OCI-LY7 (cell line): ENCODE measurements at regions not wholly inside any gene's neighbourhood (a gene's known extent, or its start where the extent isn't known, plus 50 kb on each side); places are given as distances from the start of the nearest gene placed in this dataset.

Source experiments
- BruUV-seq: library from RNA; stranded (reverse); fragments of 400-500 nt; replicated peaks from 2 replicates; lab custom pipeline; 2021; lab: Mats Ljungman, UMichigan
- CTCF ChIA-PET: fragments of 300-600 bp; sonication (Branson Sonifier 250); formaldehyde crosslinking; loops from one replicate; lab custom pipeline; 2022; ENCODE audit warnings: antibody characterized with exemption; ENCODE audit not compliant: unreplicated experiment; lab: Charles Lee
- POLR2A ChIA-PET: fragments of 300-600 bp; sonication (Branson Sonifier 250); formaldehyde crosslinking; loops from one replicate; lab custom pipeline; 2022; ENCODE audit warnings: antibody characterized with exemption; lab: Charles Lee
- DNase-seq: peaks from one replicate; pipeline ENCODE4 v3.0.0-alpha.2; 2015; ENCODE audit warnings: low spot score
- H2AFZ ChIP-seq: fragments of 200-600 bp; sonication (generic), shearing (Covaris generic); 2 replicates; pipeline ENCODE4 v1.6.1; 2014; ENCODE audit warnings: mild to moderate bottlenecking, antibody characterized with exemption, low read length, moderate library complexity
- H3K27ac ChIP-seq: fragments of 200-600 bp; sonication (generic); 2 replicates; pipeline ENCODE4 v1.5.1; 2014; ENCODE audit warnings: mixed run types, low read depth, mild to moderate bottlenecking, moderate library complexity, low read length, inconsistent platforms; ENCODE audit not compliant: poor library complexity, severe bottlenecking
- H3K36me3 ChIP-seq: fragments of 200-600 bp; sonication (generic); 2 replicates; pipeline ENCODE4 v1.6.1; 2014; ENCODE audit warnings: mild to moderate bottlenecking, antibody characterized with exemption, low read length, moderate library complexity, mixed read lengths; ENCODE audit not compliant: insufficient read depth
- H3K4me1 ChIP-seq: fragments of 200-600 bp; sonication (generic); 2 replicates; pipeline ENCODE4 v1.5.1; 2014; ENCODE audit warnings: mild to moderate bottlenecking, low read length; ENCODE audit not compliant: insufficient read depth, poor library complexity, severe bottlenecking
- H3K4me2 ChIP-seq: fragments of 200-600 bp; sonication (generic); 2 replicates; pipeline ENCODE4 v1.6.1; 2014; ENCODE audit warnings: mild to moderate bottlenecking, low read length
- H3K4me3 ChIP-seq: fragments of 200-600 bp; sonication (generic); 2 replicates; pipeline ENCODE4 v1.5.1; 2014; ENCODE audit warnings: mild to moderate bottlenecking, low read depth, low read length; ENCODE audit not compliant: poor library complexity, severe bottlenecking
- H3K79me2 ChIP-seq: fragments of 200-600 bp; sonication (generic); 2 replicates; pipeline ENCODE4 v1.6.1; 2016; ENCODE audit warnings: low read depth, mild to moderate bottlenecking, low read length, moderate library complexity, mixed read lengths; ENCODE audit not compliant: insufficient read depth
- H3K9me2 ChIP-seq: fragments of 200-600 bp; sonication (generic); 2 replicates; pipeline ENCODE4 v1.6.1; 2016; ENCODE audit warnings: mild to moderate bottlenecking, low read length, mixed read lengths; ENCODE audit not compliant: insufficient read depth
- H3K9me3 ChIP-seq: fragments of 200-600 bp; sonication (generic); 2 replicates; pipeline ENCODE4 v1.6.1; 2014; ENCODE audit warnings: mild to moderate bottlenecking, mixed run types, low read length, mixed read lengths
- H4K20me1 ChIP-seq: fragments of 200-600 bp; sonication (generic); 2 replicates; pipeline ENCODE4 v1.6.1; 2014; ENCODE audit warnings: mild to moderate bottlenecking, antibody characterized with exemption, low read length, moderate library complexity, mixed read lengths; ENCODE audit not compliant: insufficient read depth
- CTCF ChIP-seq: fragments of 200-600 bp; sonication (generic); conservative IDR thresholded peaks from 2 replicates; pipeline ENCODE4 v1.5.1; 2014; ENCODE audit warnings: mild to moderate bottlenecking, antibody characterized with exemption, low read length, moderate library complexity, mixed read lengths
- EZH2phosphoT487 ChIP-seq: fragments of 200-600 bp; sonication (generic); IDR thresholded peaks from 2 replicates; pipeline ENCODE4 v1.6.1; 2018; ENCODE audit warnings: low read depth, borderline replicate concordance, mild to moderate bottlenecking, mixed run types, antibody characterized with exemption, low read length, moderate library complexity, mixed read lengths
- intact Hi-C: fragments of 100-400 bp; cut with micrococcal nuclease; formaldehyde crosslinking; loops from one replicate; pipeline ENCODE4 v1.10.0; 2022; ENCODE audit not compliant: unreplicated experiment

- no peak for TF ChIP-seq EZH2phosphoT487
- no peak for TF ChIP-seq CTCF
- intact Hi-C loops: no loop called here
- Histone ChIP-seq H3K4me3 (no peak overlapping the region), H3K4me1 (no peaks in the 10 kb centered on the region), H3K4me2 (no peak overlapping the region), H3K79me2 (no peaks in the 10 kb centered on the region), H3K9me3 (no peaks in the 10 kb centered on the region), H2AFZ (no peak overlapping the region), H3K27ac (no peak overlapping the region), H3K9me2 (no peaks in the 10 kb centered on the region), H3K36me3 (no peaks in the 10 kb centered on the region), H4K20me1 (no peaks in the 10 kb centered on the region)
- no peak for DNase-seq
- CTCF ChIA-PET: no interaction called here
- no TSS peak for BruUV-seq
- POLR2A ChIA-PET: no interaction called here
Observed at GRCh38 chr6:40889137-40889832, 149.7 kb downstream of the UNC5CL start.

- ChIA-PET CTCF (no interaction called here), POLR2A (no interaction called here)
- no TSS peak for BruUV-seq
- Histone ChIP-seq H4K20me1 (no peaks in the 10 kb centered on the region), H3K4me3 (no peak overlapping the region), H3K9me2 (no peaks in the 10 kb centered on the region), H3K9me3 (no peaks in the 10 kb centered on the region), H3K79me2 (no peaks in the 10 kb centered on the region), H3K4me1 (no peaks in the 10 kb centered on the region), H3K27ac (no peak overlapping the region), H2AFZ (no peak overlapping the region), H3K4me2 (no peak overlapping the region), H3K36me3 (no peaks in the 10 kb centered on the region)
- TF ChIP-seq EZH2phosphoT487 (no peak), CTCF (no peak)
- DNase-seq: no peak
- intact Hi-C loops: no loop called here
Observed at GRCh38 chr6:40888456-40888990, 150.5 kb downstream of the UNC5CL start.

GRCh38 chr6:40887792-40888340, 151.2 kb downstream of the UNC5CL start:
- Histone ChIP-seq H3K79me2 (no peaks in the 10 kb centered on the region), H3K4me2 (no peak overlapping the region), H3K9me2 (no peaks in the 10 kb centered on the region), H4K20me1 (no peaks in the 10 kb centered on the region), H3K4me1 (no peaks in the 10 kb centered on the region), H3K4me3 (no peak overlapping the region), H3K9me3 (no peaks in the 10 kb centered on the region), H3K36me3 (no peaks in the 10 kb centered on the region), H2AFZ (no peak overlapping the region), H3K27ac (no peak overlapping the region)
- intact Hi-C loops: no loop called here
- no TSS peak for BruUV-seq
- POLR2A ChIA-PET: no interaction called here
- no peak for DNase-seq
- CTCF ChIA-PET: no interaction called here
- TF ChIP-seq CTCF (no peak), EZH2phosphoT487 (no peak)
